Keratinocyte (primary cell): ENCODE measurements at regions not wholly inside any gene's neighbourhood (a gene's known extent, or its start where the extent isn't known, plus 50 kb on each side); places are given as distances from the start of the nearest gene placed in this dataset.
"Not testable (repeated sequence)": the region's sequence is repeated elsewhere in the genome, so short reads cannot be mapped to it uniquely, and the experiment has no call there.

Experiments used
- DNase-seq: peaks from one replicate; pipeline ENCODE4 v3.0.0-alpha.2; 2011; ENCODE audit warnings: low read depth, missing footprints, low spot score
- FAIRE-seq: peaks from 2 replicates; lab custom pipeline; 2011; peaks lifted over from hg19 to GRCh38; lab: Jason Lieb, UNC
- H2AFZ ChIP-seq: 2 replicates; pipeline ENCODE4 v1.6.0; 2012; ENCODE audit warnings: low read length, control low read depth, inconsistent platforms; ENCODE audit not compliant: control insufficient read depth
- H3K27ac ChIP-seq: 2 replicates; pipeline ENCODE4 v1.5.1; 2011; ENCODE audit warnings: low read length; ENCODE audit not compliant: control insufficient read depth, insufficient read depth
- H3K27me3 ChIP-seq: 3 replicates; pipeline ENCODE4 v1.6.0; 2011; ENCODE audit warnings: low read length; ENCODE audit not compliant: control insufficient read depth, insufficient read depth; ENCODE audit errors: extremely low read depth
- H3K36me3 ChIP-seq, 2 experiments: 2 replicates in 1 of 2; 3 replicates in 1 of 2; pipeline ENCODE4 v1.5.1; 2011; ENCODE audit warnings: low read length in 2 of 2, mild to moderate bottlenecking in 1 of 2; ENCODE audit not compliant: control insufficient read depth in 2 of 2, insufficient read depth in 2 of 2; ENCODE audit errors: extremely low read depth in 1 of 2
- H3K4me1 ChIP-seq: 3 replicates; pipeline ENCODE4 v1.5.1; 2011; ENCODE audit warnings: low read length; ENCODE audit not compliant: control insufficient read depth, insufficient read depth; ENCODE audit errors: extremely low read depth
- H3K4me2 ChIP-seq: 3 replicates; pipeline ENCODE4 v1.6.0; 2011; ENCODE audit warnings: low read depth, low read length; ENCODE audit not compliant: control insufficient read depth, insufficient read depth; ENCODE audit errors: extremely low read depth
- H3K4me3 ChIP-seq, 3 experiments: fragments of 200-600 bp in 1 of 3; sonication (generic) in 1 of 3; 2 replicates in 2 of 3; 3 replicates in 1 of 3; pipeline ENCODE4 v1.5.1; 2011 to 2016; ENCODE audit warnings: low read length in 3 of 3, mild to moderate bottlenecking in 3 of 3, control low read depth in 2 of 3, inconsistent platforms in 1 of 3, low read depth in 1 of 3, mixed read lengths in 1 of 3, mixed run types in 1 of 3, moderate library complexity in 1 of 3; ENCODE audit not compliant: control insufficient read depth in 2 of 3, insufficient read depth in 2 of 3; ENCODE audit errors: extremely low read depth in 1 of 3
- H3K79me2 ChIP-seq: 2 replicates; pipeline ENCODE4 v1.6.0; 2012; ENCODE audit warnings: low read length; ENCODE audit not compliant: control insufficient read depth, insufficient read depth
- H3K9ac ChIP-seq: 3 replicates; pipeline ENCODE4 v1.6.0; 2011; ENCODE audit warnings: low read length; ENCODE audit not compliant: control insufficient read depth, insufficient read depth; ENCODE audit errors: extremely low read depth
- H3K9me1 ChIP-seq: 3 replicates; pipeline ENCODE4 v1.6.0; 2011; ENCODE audit warnings: low read length; ENCODE audit not compliant: control insufficient read depth, insufficient read depth; ENCODE audit errors: extremely low read depth
- H3K9me3 ChIP-seq: 2 replicates; pipeline ENCODE4 v1.5.1; 2012; ENCODE audit warnings: low read depth, low read length; ENCODE audit not compliant: control insufficient read depth
- H4K20me1 ChIP-seq: 3 replicates; pipeline ENCODE4 v1.6.0; 2011; ENCODE audit warnings: low read length; ENCODE audit not compliant: control insufficient read depth, insufficient read depth; ENCODE audit errors: extremely low read depth
- EZH2 ChIP-seq: IDR thresholded peaks from one replicate; pipeline ENCODE4 v1.6.1; 2012; ENCODE audit warnings: inconsistent platforms, mild to moderate bottlenecking, low read length, moderate library complexity
- dilution Hi-C: fragments of 300-500 bp; cut with MboI; formaldehyde crosslinking; loops from one replicate; pipeline ENCODE4 v1.7.0; 2020; ENCODE audit warnings: low sequenced_read_pairs; ENCODE audit not compliant: extremely low pct_ligation_motif_present
- TF ChIP-seq, protein P1 (sequence below), 3 experiments: IDR thresholded peaks in 1 of 3; conservative IDR thresholded peaks in 1 of 3; optimal IDR thresholded peaks in 1 of 3; 2 replicates in 2 of 3; 3 replicates in 1 of 3; pipeline versions ENCODE3 to v1.5.1; 2011; ENCODE audit warnings: low read length in 3 of 3, mild to moderate bottlenecking in 3 of 3, moderate library complexity in 2 of 3, control low read depth in 1 of 3, inconsistent platforms in 1 of 3; ENCODE audit not compliant: insufficient read depth in 2 of 3; ENCODE audit errors: extremely low read depth in 1 of 3

DNA sequence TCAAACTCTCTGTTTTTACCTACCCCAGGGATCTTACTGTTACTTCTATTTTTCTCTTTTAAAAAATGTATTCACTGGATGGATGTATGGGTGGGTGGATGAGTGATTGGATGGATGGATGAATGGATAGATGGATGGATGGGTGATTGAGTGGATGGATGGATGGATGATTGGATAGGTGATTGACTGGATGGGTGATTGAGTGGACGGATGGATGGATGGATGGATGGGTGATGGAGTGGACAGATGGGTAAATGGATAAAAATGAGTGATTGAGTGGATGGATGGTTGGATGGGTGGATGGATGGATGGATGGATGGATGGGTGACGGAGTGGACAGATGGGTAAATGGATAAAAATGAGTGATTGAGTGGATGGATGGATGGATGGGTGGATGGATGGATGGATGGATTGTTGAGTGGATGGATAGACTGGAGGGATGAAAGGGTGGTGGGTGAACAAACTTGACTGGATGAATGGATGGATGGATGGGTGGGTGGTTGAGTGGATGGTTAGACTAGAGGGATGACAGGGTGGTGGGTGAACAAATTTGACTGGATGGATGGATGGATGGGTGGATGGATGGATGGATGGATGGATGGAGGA lies 118.0 kb upstream of the ZBTB40 start:
- Histone ChIP-seq H2AFZ (no peak overlapping the region), H3K9me3 (no peaks in the 10 kb centered on the region), H3K4me1 (no peaks in the 10 kb centered on the region), H3K79me2 (no peaks in the 10 kb centered on the region), H3K4me2 (no peak overlapping the region), H3K4me3 (no peak overlapping the region), H3K36me3 (no peaks in the 10 kb centered on the region), H3K9me1 (no peaks in the 10 kb centered on the region), H4K20me1 (no peaks in the 10 kb centered on the region), H3K9ac (no peak overlapping the region), H3K27me3 (peaks cover 3% of the 10 kb centered on the region), H3K27ac (no peak overlapping the region)
- dilution Hi-C loops: no loop called here
- DNase-seq (no peak), FAIRE-seq (no peak)
- TF ChIP-seq, protein P1, sequence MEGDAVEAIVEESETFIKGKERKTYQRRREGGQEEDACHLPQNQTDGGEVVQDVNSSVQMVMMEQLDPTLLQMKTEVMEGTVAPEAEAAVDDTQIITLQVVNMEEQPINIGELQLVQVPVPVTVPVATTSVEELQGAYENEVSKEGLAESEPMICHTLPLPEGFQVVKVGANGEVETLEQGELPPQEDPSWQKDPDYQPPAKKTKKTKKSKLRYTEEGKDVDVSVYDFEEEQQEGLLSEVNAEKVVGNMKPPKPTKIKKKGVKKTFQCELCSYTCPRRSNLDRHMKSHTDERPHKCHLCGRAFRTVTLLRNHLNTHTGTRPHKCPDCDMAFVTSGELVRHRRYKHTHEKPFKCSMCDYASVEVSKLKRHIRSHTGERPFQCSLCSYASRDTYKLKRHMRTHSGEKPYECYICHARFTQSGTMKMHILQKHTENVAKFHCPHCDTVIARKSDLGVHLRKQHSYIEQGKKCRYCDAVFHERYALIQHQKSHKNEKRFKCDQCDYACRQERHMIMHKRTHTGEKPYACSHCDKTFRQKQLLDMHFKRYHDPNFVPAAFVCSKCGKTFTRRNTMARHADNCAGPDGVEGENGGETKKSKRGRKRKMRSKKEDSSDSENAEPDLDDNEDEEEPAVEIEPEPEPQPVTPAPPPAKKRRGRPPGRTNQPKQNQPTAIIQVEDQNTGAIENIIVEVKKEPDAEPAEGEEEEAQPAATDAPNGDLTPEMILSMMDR (optimal IDR thresholded peaks at IDR 0.05 in 1 of 3, IDR thresholded peaks at IDR 0.05 in 1 of 3, conservative IDR thresholded peaks at IDR 0.05 in 1 of 3; ENCODE audit: extremely low read depth in 1 of 3, insufficient read depth in 2 of 3, low read length in 3 of 3): no peak
- TF ChIP-seq EZH2: no peak

DNA sequence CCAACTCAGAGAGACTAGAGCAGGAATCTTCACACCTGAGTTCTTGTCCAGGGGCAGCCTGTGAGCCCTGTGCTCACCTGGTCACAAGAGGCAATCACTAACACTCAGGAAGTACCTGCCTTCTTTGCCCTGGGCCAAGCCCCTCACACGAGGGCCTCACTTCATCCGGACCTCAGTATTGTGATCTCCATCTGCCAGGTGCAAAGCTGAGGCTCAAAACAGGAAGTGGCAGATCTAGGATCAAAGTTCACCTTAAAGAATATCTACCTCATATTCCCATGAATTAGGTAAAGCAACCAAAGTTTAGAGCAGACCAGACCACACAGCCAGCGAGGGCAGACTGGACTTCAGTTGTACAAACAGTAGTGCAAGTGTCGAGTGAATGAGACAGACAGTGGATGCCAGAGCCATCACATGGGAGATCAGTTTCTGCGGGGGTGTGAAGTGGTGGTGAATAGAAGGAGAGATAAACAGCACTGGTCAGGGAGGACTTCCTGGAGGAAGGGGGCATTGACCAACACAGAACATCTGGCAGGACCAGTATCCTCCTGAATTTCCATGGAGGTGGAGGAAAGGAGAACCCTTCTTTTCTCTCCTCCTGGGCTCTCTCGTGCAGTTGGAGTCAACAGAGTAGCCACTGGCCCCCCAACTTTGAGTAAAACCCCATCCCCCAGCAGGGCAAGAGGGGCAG lies 116.6 kb upstream of the ZBTB40 start:
- Histone ChIP-seq H3K27ac (no peak overlapping the region), H3K4me1 (no peaks in the 10 kb centered on the region), H3K9me1 (no peaks in the 10 kb centered on the region), H3K4me2 (no peak overlapping the region), H3K4me3 (no peak overlapping the region), H4K20me1 (no peaks in the 10 kb centered on the region), H3K9ac (no peak overlapping the region), H2AFZ (no peak overlapping the region), H3K27me3 (peaks cover 2% of the 10 kb centered on the region), H3K9me3 (no peaks in the 10 kb centered on the region), H3K79me2 (no peaks in the 10 kb centered on the region), H3K36me3 (no peaks in the 10 kb centered on the region)
- no peak for TF ChIP-seq EZH2
- TF ChIP-seq, protein P1 (optimal IDR thresholded peaks at IDR 0.05 in 1 of 3, IDR thresholded peaks at IDR 0.05 in 1 of 3, conservative IDR thresholded peaks at IDR 0.05 in 1 of 3; ENCODE audit: extremely low read depth in 1 of 3, insufficient read depth in 2 of 3, low read length in 3 of 3): no peak
- FAIRE-seq: no peak
- no peak for DNase-seq
- dilution Hi-C loops: no loop called here

DNA sequence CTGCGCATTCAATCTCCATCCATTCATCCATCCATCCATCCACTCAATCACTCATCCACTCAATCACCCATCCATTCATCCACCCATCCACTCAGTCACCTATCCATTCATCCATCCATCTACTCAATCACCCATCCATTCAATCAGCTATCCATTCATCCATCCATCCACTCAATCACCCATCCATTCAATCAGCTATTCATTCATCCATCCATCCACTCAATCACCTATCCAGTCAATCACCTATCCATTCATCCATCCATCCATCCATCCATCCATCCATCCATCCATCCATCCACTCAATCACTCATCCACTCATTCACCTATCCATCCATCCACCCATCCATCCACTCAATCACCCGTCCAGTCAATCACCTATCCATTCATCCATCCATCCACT lies 115.4 kb upstream of the ZBTB40 start:
- not testable (repeated sequence) for H3K4me2 ChIP-seq, H4K20me1 ChIP-seq

More for the DNA sequence above, 115.4 kb upstream of the ZBTB40 start:
- H3K79me2 ChIP-seq, H3K9ac ChIP-seq, H3K9me1 ChIP-seq, H3K36me3 ChIP-seq, H3K27me3 ChIP-seq, H3K4me1 ChIP-seq, FAIRE-seq, H2AFZ ChIP-seq, H3K27ac ChIP-seq, H3K4me3 ChIP-seq, dilution Hi-C loops, H3K9me3 ChIP-seq, DNase-seq: not testable (repeated sequence)
